A549 (cell line): ENCODE measurements at regions not wholly inside any gene's neighbourhood (a gene's known extent, or its start where the extent isn't known, plus 50 kb on each side); places are given as distances from the start of the nearest gene placed in this dataset.
"Not testable (repeated sequence)": the region's sequence is repeated elsewhere in the genome, so short reads cannot be mapped to it uniquely, and the experiment has no call there.

Source experiments
- JUN ChIP-seq, 2 experiments: fragments of >200 bp; sonication (Bioruptor Twin); formaldehyde crosslinking; IDR thresholded peaks; 2 replicates in 1 of 2; 3 replicates in 1 of 2; pipeline ENCODE4 v1.6.1; 2016 to 2017
- MYC ChIP-seq: IDR thresholded peaks from 2 replicates; pipeline ENCODE4 v1.6.1; 2012; ENCODE audit warnings: mild to moderate bottlenecking, inconsistent platforms, low read length, improper control_type of control experiment, borderline replicate concordance
- PBX3 ChIP-seq: IDR thresholded peaks from 2 replicates; pipeline ENCODE4 v1.6.1; 2012
- SMC3 ChIP-seq: fragments of >200 bp; sonication (Bioruptor Twin); formaldehyde crosslinking; IDR thresholded peaks from 3 replicates; pipeline ENCODE4 v1.6.1; 2018; ENCODE audit warnings: inconsistent platforms
- SREBF2 ChIP-seq: fragments of 450-650 bp; IDR thresholded peaks from 2 replicates; pipeline ENCODE4 v1.6.1; 2014; ENCODE audit warnings: mild to moderate bottlenecking, moderate library complexity

- TF ChIP-seq SREBF2; MYC; SMC3; PBX3; JUN (IDR thresholded peaks at IDR 0.05): not testable (repeated sequence)
Measured at GRCh38 chr2:91446915-91447314, 2755.4 kb downstream of the RPIA start.
